Stimulated activated naive CD8-positive, alpha-beta T cell treated with anti-CD3 and anti-CD28 coated beads, Interleukin-15, amount 100 ng/mL, for 72 hours (primary cell): ENCODE measurements at regions not wholly inside any gene's neighbourhood (a gene's known extent, or its start where the extent isn't known, plus 50 kb on each side); places are given as distances from the start of the nearest gene placed in this dataset.
A peak's percentile ranks its signal among the peaks of the same experiment; 100 is the strongest.
"Not testable (repeated sequence)": the region's sequence is repeated elsewhere in the genome, so short reads cannot be mapped to it uniquely, and the experiment has no call there.

ENCODE experiments used
- ATAC-seq: fragments of 150-1000 bp; cut with Tn5 transposase; 2 replicates; pipeline ENCODE4 v1.10.0; 2021; ENCODE audit warnings: mild to moderate bottlenecking, moderate library complexity
- DNase-seq, 2 donors: peaks; one replicate each; pipeline ENCODE4 v3.0.0; 2021 to 2022
- H3K27ac Mint-ChIP-seq, 2 donors: one replicate each; pipeline ENCODE4 v1.8.0; 2022; ENCODE audit warnings: mild to moderate bottlenecking in 2 of 2, mixed read lengths in 2 of 2, moderate library complexity in 2 of 2
- H3K27me3 Mint-ChIP-seq: one replicate; pipeline ENCODE4 v1.8.0; 2022; ENCODE audit warnings: mixed read lengths
- H3K4me1 Mint-ChIP-seq: one replicate; pipeline ENCODE4 v1.8.0; 2022; ENCODE audit warnings: mild to moderate bottlenecking, mixed read lengths
- H3K4me3 Mint-ChIP-seq, 2 donors: one replicate each; pipeline ENCODE4 v1.8.0; 2022; ENCODE audit warnings: mild to moderate bottlenecking in 2 of 2, mixed read lengths in 2 of 2, moderate library complexity in 1 of 2
- H3K9me3 Mint-ChIP-seq, 2 donors: one replicate each; pipeline ENCODE4 v1.8.0; 2022; ENCODE audit warnings: mixed read lengths in 2 of 2

GRCh38 chr7:41415471-41416207, 287.3 kb downstream of the INHBA start:
- DNase-seq (no peak), ATAC-seq (no peak)
- Mint-ChIP-seq H3K27me3 (no peaks in the 10 kb centered on the region), H3K4me3 (no peak overlapping the region), H3K4me1 (no peaks in the 10 kb centered on the region), H3K9me3 (peaks cover 3 to 6% of the 10 kb centered on the region in 2 donors), H3K27ac (no peak overlapping the region)

GRCh38 chr7:41415051-41415450, 287.8 kb downstream of the INHBA start:
- Mint-ChIP-seq H3K9me3 (peaks cover 3 to 6% of the 10 kb centered on the region in 2 donors), H3K4me3 (no peak overlapping the region), H3K4me1 (no peaks in the 10 kb centered on the region), H3K27ac (no peak overlapping the region), H3K27me3 (no peaks in the 10 kb centered on the region)
- no peak for ATAC-seq
- DNase-seq = no peak

- H3K4me1 Mint-ChIP-seq = no peaks in the 10 kb centered on the region
- H3K27me3 Mint-ChIP-seq = no peaks in the 10 kb centered on the region
- H3K4me3 Mint-ChIP-seq = no peak overlapping the region
- ATAC-seq (no peak), DNase-seq (no peak)
- no peak overlapping the region for H3K27ac Mint-ChIP-seq
- peaks cover 6 to 9% of the 10 kb centered on the region in 2 donors for H3K9me3 Mint-ChIP-seq
Observed at GRCh38 chr7:41404375-41405074, 298.4 kb downstream of the INHBA start.

GRCh38 chr7:41403291-41403690, 299.6 kb downstream of the INHBA start:
- DNase-seq = no peak
- ATAC-seq = no peak
- H3K4me3 Mint-ChIP-seq = no peak overlapping the region
- no peak overlapping the region for H3K27ac Mint-ChIP-seq
- peaks cover 6 to 9% of the 10 kb centered on the region in 2 donors for H3K9me3 Mint-ChIP-seq
- H3K4me1 Mint-ChIP-seq = no peaks in the 10 kb centered on the region
- H3K27me3 Mint-ChIP-seq = no peaks in the 10 kb centered on the region

GRCh38 chr7:41401833-41402232, 301.1 kb downstream of the INHBA start:
- Mint-ChIP-seq H3K4me3 (no peak overlapping the region), H3K27ac (no peak overlapping the region), H3K4me1 (no peaks in the 10 kb centered on the region), H3K9me3 (peaks cover 4 to 6% of the 10 kb centered on the region in 2 donors), H3K27me3 (no peaks in the 10 kb centered on the region)
- ATAC-seq (no peak), DNase-seq (no peak)

- no peak for DNase-seq
- Mint-ChIP-seq H3K9me3 (peaks cover 4 to 6% of the 10 kb centered on the region in 2 donors), H3K27me3 (no peaks in the 10 kb centered on the region), H3K4me1 (no peaks in the 10 kb centered on the region), H3K27ac (no peak overlapping the region), H3K4me3 (no peak overlapping the region)
- no peak for ATAC-seq
Observed at GRCh38 chr7:41399171-41399570, 303.7 kb downstream of the INHBA start.

GRCh38 chr7:41391818-41392217, 311.1 kb downstream of the INHBA start:
- H3K4me3 Mint-ChIP-seq = no peak overlapping the region
- peaks cover 0 to 13% of the 10 kb centered on the region in 2 donors for H3K9me3 Mint-ChIP-seq
- H3K27ac Mint-ChIP-seq = no peak overlapping the region
- H3K27me3 Mint-ChIP-seq = no peaks in the 10 kb centered on the region
- DNase-seq = no peak
- H3K4me1 Mint-ChIP-seq = no peaks in the 10 kb centered on the region
- no peak for ATAC-seq

GRCh38 chr7:41388933-41389332, 314.0 kb downstream of the INHBA start:
- not testable (repeated sequence) for H3K27me3 Mint-ChIP-seq, H3K4me3 Mint-ChIP-seq

GRCh38 chr7:41385996-41386395, 316.9 kb downstream of the INHBA start:
- Mint-ChIP-seq H3K4me3 (no peak overlapping the region), H3K27me3 (no peaks in the 10 kb centered on the region)

More at GRCh38 chr7:41388933-41389332, 314.0 kb downstream of the INHBA start:
- peaks cover 0 to 13% of the 10 kb centered on the region in 2 donors for H3K9me3 Mint-ChIP-seq
- H3K27ac Mint-ChIP-seq, ATAC-seq, H3K4me1 Mint-ChIP-seq, DNase-seq: not testable (repeated sequence)

GRCh38 chr7:41384418-41384817, 318.5 kb downstream of the INHBA start:
- no peak for DNase-seq
- Mint-ChIP-seq H3K27ac (no peak overlapping the region), H3K4me3 (no peak overlapping the region), H3K4me1 (no peaks in the 10 kb centered on the region), H3K27me3 (no peaks in the 10 kb centered on the region), H3K9me3 (peaks cover 0 to 13% of the 10 kb centered on the region in 2 donors)
- ATAC-seq = no peak

More at GRCh38 chr7:41385996-41386395, 316.9 kb downstream of the INHBA start:
- DNase-seq = no peak
- Mint-ChIP-seq H3K27ac (no peak overlapping the region), H3K4me1 (no peaks in the 10 kb centered on the region), H3K9me3 (peaks cover 0 to 13% of the 10 kb centered on the region in 2 donors)
- ATAC-seq = no peak

GRCh38 chr7:41383596-41383995, 319.3 kb downstream of the INHBA start:
- Mint-ChIP-seq H3K27me3 (no peaks in the 10 kb centered on the region), H3K4me1 (no peaks in the 10 kb centered on the region), H3K9me3 (peaks cover 0 to 10% of the 10 kb centered on the region in 2 donors), H3K4me3 (no peak overlapping the region), H3K27ac (no peak overlapping the region)
- DNase-seq (no peak), ATAC-seq (no peak)

- no peak overlapping the region for H3K27ac Mint-ChIP-seq
- H3K4me1 Mint-ChIP-seq = no peaks in the 10 kb centered on the region
- no peak overlapping the region for H3K4me3 Mint-ChIP-seq
- DNase-seq = no peak
- H3K27me3 Mint-ChIP-seq = no peaks in the 10 kb centered on the region
- no peak for ATAC-seq
- H3K9me3 Mint-ChIP-seq = no peaks in the 10 kb centered on the region
Observed at GRCh38 chr7:41378156-41378555, 324.7 kb downstream of the INHBA start.

GRCh38 chr7:41375582-41375981, 327.3 kb downstream of the INHBA start:
- no peaks in the 10 kb centered on the region for H3K27me3 Mint-ChIP-seq
- H3K27ac Mint-ChIP-seq = no peak overlapping the region
- DNase-seq (no peak), ATAC-seq (no peak)
- peaks cover 0 to 7% of the 10 kb centered on the region in 2 donors for H3K9me3 Mint-ChIP-seq
- H3K4me1 Mint-ChIP-seq = no peaks in the 10 kb centered on the region
- no peak overlapping the region for H3K4me3 Mint-ChIP-seq

- Mint-ChIP-seq H3K27ac (no peak overlapping the region), H3K4me1 (no peaks in the 10 kb centered on the region), H3K4me3 (no peak overlapping the region), H3K9me3 (peaks cover 4 to 13% of the 10 kb centered on the region in 2 donors), H3K27me3 (no peaks in the 10 kb centered on the region)
- DNase-seq (no peak), ATAC-seq (no peak)
Observed at GRCh38 chr7:41374150-41374848, 328.6 kb downstream of the INHBA start.

- H3K27me3 Mint-ChIP-seq = no peaks in the 10 kb centered on the region
- H3K27ac Mint-ChIP-seq = no peak overlapping the region
- no peaks in the 10 kb centered on the region for H3K4me1 Mint-ChIP-seq
- DNase-seq (no peak), ATAC-seq (peak; percentile 35)
- no peak overlapping the region for H3K4me3 Mint-ChIP-seq
- H3K9me3 Mint-ChIP-seq = peaks cover 4 to 32% of the 10 kb centered on the region in 2 donors
Observed at GRCh38 chr7:41367967-41368882, 334.7 kb downstream of the INHBA start.
